AG04450 (cell line): ENCODE measurements at regions not wholly inside any gene's neighbourhood (a gene's known extent, or its start where the extent isn't known, plus 50 kb on each side); places are given as distances from the start of the nearest gene placed in this dataset.
A peak's percentile ranks its signal among the peaks of the same experiment; 100 is the strongest.

Experiments used
- CTCF ChIA-PET: fragments of 300-600, 350-600 bp; formaldehyde crosslinking; extraction: SDS; loops from one replicate; lab custom pipeline; 2022; ENCODE audit warnings: antibody characterized with exemption, inconsistent platforms; lab: Charles Lee
- POLR2A ChIA-PET: fragments of 350-600 bp; formaldehyde crosslinking; extraction: SDS; loops from one replicate; lab custom pipeline; 2021; ENCODE audit warnings: antibody characterized with exemption, inconsistent platforms; lab: Yijun Ruan, JAX
- DNase-seq: peaks from one replicate; pipeline ENCODE4 v3.0.0-alpha.2; 2011; ENCODE audit warnings: low read depth, low spot score
- H3K27ac ChIP-seq: one replicate; pipeline ENCODE4 v1.5.1; 2012; ENCODE audit warnings: low read depth, low read length, control low read depth
- H3K27me3 ChIP-seq: one replicate; pipeline ENCODE4 v1.6.0; 2012; ENCODE audit warnings: low read length; ENCODE audit not compliant: control insufficient read depth, insufficient read depth
- H3K4me3 ChIP-seq: 2 replicates; pipeline ENCODE4 v1.5.1; 2011; ENCODE audit warnings: mild to moderate bottlenecking, low read depth, low read length, control low read depth
- H3K9me3 ChIP-seq: 2 replicates; pipeline ENCODE4 v1.5.1; 2012; ENCODE audit warnings: low read length; ENCODE audit not compliant: control insufficient read depth, insufficient read depth
- TF ChIP-seq, protein P1 (sequence below): IDR thresholded peaks from 2 replicates; pipeline ENCODE4 v1.5.1; 2011; ENCODE audit warnings: low read depth, low read length, control low read depth, inconsistent platforms

DNA sequence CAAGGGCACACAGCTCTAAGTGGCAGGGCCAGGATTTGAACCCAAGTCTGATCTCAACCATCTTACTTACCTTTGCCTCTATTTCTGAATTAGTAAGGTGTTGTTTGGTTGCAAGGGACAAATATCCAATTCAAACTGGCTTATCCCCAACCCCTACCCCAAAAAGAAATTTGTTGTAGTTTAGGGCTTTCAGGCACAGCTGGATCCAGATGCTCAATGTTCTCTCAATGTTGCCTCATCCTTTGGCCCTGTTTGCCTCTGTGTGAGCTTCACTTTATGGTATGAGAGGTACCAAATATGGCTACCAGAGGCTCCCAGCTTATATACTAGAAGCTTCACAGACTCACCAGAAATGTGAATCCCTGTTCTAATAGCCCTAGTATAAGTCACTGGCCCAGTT lies 499.9 kb downstream of the SHQ1 start:
- Histone ChIP-seq H3K27ac (peak overlapping the region; percentile 39), H3K4me3 (no peak overlapping the region), H3K9me3 (no peaks in the 10 kb centered on the region), H3K27me3 (no peaks in the 10 kb centered on the region)
- no peak for DNase-seq
- ChIA-PET CTCF (interaction anchor here (1.4 kb wide), 1 partner anchor 93 kb away, joined by 3 read pairs; no protein-coding TSS in a partner anchor), POLR2A (no interaction called here)
- TF ChIP-seq, protein P1, sequence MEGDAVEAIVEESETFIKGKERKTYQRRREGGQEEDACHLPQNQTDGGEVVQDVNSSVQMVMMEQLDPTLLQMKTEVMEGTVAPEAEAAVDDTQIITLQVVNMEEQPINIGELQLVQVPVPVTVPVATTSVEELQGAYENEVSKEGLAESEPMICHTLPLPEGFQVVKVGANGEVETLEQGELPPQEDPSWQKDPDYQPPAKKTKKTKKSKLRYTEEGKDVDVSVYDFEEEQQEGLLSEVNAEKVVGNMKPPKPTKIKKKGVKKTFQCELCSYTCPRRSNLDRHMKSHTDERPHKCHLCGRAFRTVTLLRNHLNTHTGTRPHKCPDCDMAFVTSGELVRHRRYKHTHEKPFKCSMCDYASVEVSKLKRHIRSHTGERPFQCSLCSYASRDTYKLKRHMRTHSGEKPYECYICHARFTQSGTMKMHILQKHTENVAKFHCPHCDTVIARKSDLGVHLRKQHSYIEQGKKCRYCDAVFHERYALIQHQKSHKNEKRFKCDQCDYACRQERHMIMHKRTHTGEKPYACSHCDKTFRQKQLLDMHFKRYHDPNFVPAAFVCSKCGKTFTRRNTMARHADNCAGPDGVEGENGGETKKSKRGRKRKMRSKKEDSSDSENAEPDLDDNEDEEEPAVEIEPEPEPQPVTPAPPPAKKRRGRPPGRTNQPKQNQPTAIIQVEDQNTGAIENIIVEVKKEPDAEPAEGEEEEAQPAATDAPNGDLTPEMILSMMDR, result no peak

DNA sequence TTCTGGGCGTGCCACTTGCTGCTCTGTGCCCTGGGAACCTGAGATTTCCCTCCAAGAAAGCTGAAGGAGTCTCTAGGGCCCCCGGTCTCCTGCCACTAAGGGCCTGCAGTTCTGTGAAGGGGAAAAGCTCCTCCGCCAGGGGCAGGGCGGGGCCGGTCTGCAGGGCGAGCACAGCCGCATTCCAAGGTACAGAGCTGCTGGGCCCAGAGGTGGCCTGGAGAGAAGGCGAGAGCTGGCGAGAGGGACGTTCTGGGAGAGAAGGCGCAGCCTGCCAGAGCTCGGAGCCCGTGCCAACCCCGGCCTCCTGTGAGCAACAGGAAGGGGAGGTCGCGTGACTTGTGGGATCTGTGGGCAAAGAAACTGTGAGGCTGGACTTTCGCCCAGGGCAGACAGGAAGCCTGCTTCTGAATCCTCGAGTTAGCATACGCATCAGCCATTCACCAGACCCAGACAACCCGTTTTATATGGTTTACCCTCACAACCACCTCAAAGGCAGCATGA lies 500.4 kb downstream of the SHQ1 start:
- H3K4me3 ChIP-seq, result no peak overlapping the region
- no peaks in the 10 kb centered on the region for H3K9me3 ChIP-seq
- H3K27me3 ChIP-seq, result no peaks in the 10 kb centered on the region
- DNase-seq, result peak; percentile 44
- TF ChIP-seq, protein P1, result no peak
- peak overlapping the region; percentile 39 for H3K27ac ChIP-seq
- CTCF ChIA-PET, result interaction anchor here (1.4 kb wide), 1 partner anchor 93 kb away, joined by 3 read pairs; no protein-coding TSS in a partner anchor
- POLR2A ChIA-PET, result interaction anchor here (0.9 kb wide), 1 partner anchor 29 kb away, joined by 5 read pairs; no protein-coding TSS in a partner anchor

DNA sequence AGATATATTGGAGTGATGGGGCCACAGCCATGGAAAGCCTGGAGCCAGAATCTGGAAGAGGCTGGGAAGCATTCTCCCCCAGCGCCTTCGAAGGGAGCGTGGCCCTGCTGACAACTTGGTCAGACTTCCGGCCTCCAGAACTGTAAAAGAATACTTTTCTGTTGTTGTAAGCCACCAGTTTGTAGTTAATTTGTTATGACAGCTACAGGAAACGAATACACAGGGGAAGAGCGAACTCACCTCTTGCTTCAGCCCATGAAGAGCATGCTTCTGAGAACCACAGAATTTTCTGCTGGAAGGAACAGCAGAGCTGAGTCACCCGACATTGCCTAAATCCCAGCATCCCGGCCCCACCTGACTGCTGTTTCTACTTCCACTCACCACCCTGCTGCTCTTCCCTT lies 501.7 kb downstream of the SHQ1 start:
- Histone ChIP-seq H3K4me3 (no peak overlapping the region), H3K27me3 (no peaks in the 10 kb centered on the region), H3K27ac (peak overlapping the region; percentile 82), H3K9me3 (no peaks in the 10 kb centered on the region)
- DNase-seq, result peak; percentile 94
- CTCF ChIA-PET, result no interaction called here
- TF ChIP-seq, protein P1, result no peak
- POLR2A ChIA-PET, result interaction anchor here (0.6 kb wide), 2 partner anchors 50 to 164 kb away, joined by 3 to 4 read pairs; no protein-coding TSS in a partner anchor

DNA sequence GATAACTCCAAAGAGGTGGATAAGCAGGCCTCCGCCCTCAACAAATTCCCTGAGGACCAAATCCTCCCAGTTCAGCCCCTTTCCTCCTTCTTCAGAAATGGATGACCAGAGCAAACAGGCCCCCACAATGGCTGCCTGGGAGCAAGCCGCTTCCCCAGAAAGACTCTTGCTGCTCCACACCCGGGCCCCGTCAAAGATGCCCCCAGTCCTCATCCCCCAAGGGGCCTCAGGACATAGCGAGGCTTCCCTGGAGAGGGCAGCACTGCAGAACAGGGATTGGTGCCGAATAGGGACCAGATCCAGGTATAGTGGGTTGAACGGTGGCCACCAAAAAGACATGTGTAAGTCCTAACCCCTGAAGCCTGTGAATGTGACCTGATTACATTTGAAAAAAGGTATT lies 502.3 kb downstream of the SHQ1 start:
- Histone ChIP-seq H3K4me3 (no peak overlapping the region), H3K9me3 (no peaks in the 10 kb centered on the region), H3K27me3 (no peaks in the 10 kb centered on the region), H3K27ac (peak overlapping the region; percentile 82)
- TF ChIP-seq, protein P1, result no peak; the same call in 1 of the 2 replicates
- ChIA-PET CTCF (no interaction called here), POLR2A (interaction anchor here (0.6 kb wide), 1 partner anchor 50 kb away, joined by 4 read pairs; no protein-coding TSS in a partner anchor)
- DNase-seq, result no peak

DNA sequence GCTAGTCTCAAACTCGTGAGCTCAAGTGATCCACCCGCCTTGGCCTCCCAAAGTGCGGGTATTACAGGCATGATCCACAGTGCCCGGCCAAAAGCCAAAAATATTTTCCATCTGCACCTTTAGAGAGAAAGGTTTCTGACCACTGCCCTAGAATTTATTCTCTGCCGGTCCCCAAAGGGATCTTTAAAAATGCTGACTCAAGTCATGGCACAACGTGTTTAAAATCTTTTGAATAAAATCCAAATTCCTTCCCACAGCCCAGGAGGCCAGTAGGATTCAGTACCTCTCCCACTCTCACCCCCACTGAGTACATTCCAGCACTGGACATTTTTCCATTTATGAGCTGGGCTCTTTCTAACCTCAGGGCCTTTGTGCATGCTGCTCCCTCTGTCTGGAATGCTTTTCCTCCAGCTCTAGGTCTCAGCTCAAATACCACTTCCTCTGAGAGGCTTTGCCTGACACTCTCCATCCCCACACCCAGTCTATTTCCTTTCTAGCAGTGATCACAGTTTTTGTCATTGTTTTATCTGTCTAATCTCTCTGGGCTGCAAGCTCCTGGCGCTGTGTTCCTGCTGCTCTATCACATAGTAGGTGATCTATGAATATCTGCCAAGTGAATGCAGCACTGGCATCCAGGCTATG lies 502.9 kb downstream of the SHQ1 start:
- Histone ChIP-seq H3K27ac (peak overlapping the region; percentile 82), H3K4me3 (no peak overlapping the region), H3K9me3 (no peaks in the 10 kb centered on the region), H3K27me3 (no peaks in the 10 kb centered on the region)
- ChIA-PET POLR2A (no interaction called here), CTCF (no interaction called here)
- DNase-seq, result no peak
- TF ChIP-seq, protein P1, result no peak
